HEK293T (cell line): ENCODE measurements at regions not wholly inside any gene's neighbourhood (a gene's known extent, or its start where the extent isn't known, plus 50 kb on each side); places are given as distances from the start of the nearest gene placed in this dataset.

Experiments
- CTCF ChIA-PET: fragments of 350-600 bp; formaldehyde crosslinking; extraction: SDS; loops from one replicate; lab custom pipeline; 2021; ENCODE audit warnings: antibody characterized with exemption, inconsistent platforms; lab: Yijun Ruan, JAX
- POLR2A ChIA-PET: fragments of 350-600 bp; formaldehyde crosslinking; extraction: SDS; loops from one replicate; lab custom pipeline; 2020; ENCODE audit warnings: antibody characterized with exemption, inconsistent platforms; lab: Yijun Ruan, JAX
- DNase-seq: peaks from one replicate; pipeline ENCODE4 v3.0.0; 2012; ENCODE audit warnings: mixed read lengths; ENCODE audit errors: extremely low spot score
- ARNT ChIP-seq: fragments of 450-650 bp; IDR thresholded peaks from 2 replicates; pipeline ENCODE4 v1.6.1; 2017; ENCODE audit warnings: mild to moderate bottlenecking
- BHLHE40 ChIP-seq: fragments of 450-650 bp; IDR thresholded peaks from 2 replicates; pipeline ENCODE4 v1.6.1; 2016; ENCODE audit warnings: mild to moderate bottlenecking, moderate library complexity, borderline replicate concordance
- CTBP1 ChIP-seq: fragments of 450-650 bp; IDR thresholded peaks from 2 replicates; pipeline ENCODE4 v1.6.1; 2016; ENCODE audit warnings: borderline replicate concordance
- ELF4 ChIP-seq: fragments of 450-650 bp; IDR thresholded peaks from 2 replicates; pipeline ENCODE4 v1.6.1; 2017; ENCODE audit warnings: antibody characterized with exemption
- FOXA1 ChIP-seq: fragments of 450-650 bp; IDR thresholded peaks from 2 replicates; pipeline ENCODE4 v1.6.1; 2016; ENCODE audit warnings: mild to moderate bottlenecking
- FOXK2 ChIP-seq: fragments of 450-650 bp; IDR thresholded peaks from 2 replicates; pipeline ENCODE4 v1.6.1; 2016; ENCODE audit warnings: mild to moderate bottlenecking
- FOXM1 ChIP-seq: fragments of 450-650 bp; IDR thresholded peaks from 2 replicates; pipeline ENCODE4 v1.6.1; 2017; ENCODE audit warnings: mild to moderate bottlenecking, borderline replicate concordance
- HDGF ChIP-seq: fragments of 450-650 bp; IDR thresholded peaks from 2 replicates; pipeline ENCODE4 v1.6.1; 2017; ENCODE audit warnings: antibody characterized with exemption, borderline replicate concordance
- L3MBTL2 ChIP-seq: fragments of 450-650 bp; conservative IDR thresholded peaks from 2 replicates; pipeline ENCODE4 v1.6.1; 2016; ENCODE audit warnings: mild to moderate bottlenecking
- LEF1 ChIP-seq: fragments of 450-650 bp; IDR thresholded peaks from 2 replicates; pipeline ENCODE4 v1.6.1; 2017; ENCODE audit warnings: mild to moderate bottlenecking, borderline replicate concordance
- NFRKB ChIP-seq: fragments of 450-650 bp; IDR thresholded peaks from 2 replicates; pipeline ENCODE4 v1.6.1; 2016; ENCODE audit warnings: mild to moderate bottlenecking, moderate library complexity
- SP1 ChIP-seq: fragments of 450-650 bp; IDR thresholded peaks from 2 replicates; pipeline ENCODE4 v1.6.1; 2017
- SUZ12 ChIP-seq: fragments of 450-650 bp; IDR thresholded peaks from 2 replicates; pipeline ENCODE4 v1.6.1; 2016; ENCODE audit warnings: mild to moderate bottlenecking
- TARDBP ChIP-seq: fragments of 450-650 bp; IDR thresholded peaks from 2 replicates; pipeline ENCODE4 v1.6.1; 2016
- ZNF384 ChIP-seq: fragments of 450-650 bp; IDR thresholded peaks from 2 replicates; pipeline ENCODE4 v1.6.1; 2016
- TF ChIP-seq, protein P1 (sequence below): fragments of 450-650 bp; IDR thresholded peaks from 2 replicates; pipeline ENCODE4 v1.6.1; 2016

DNA sequence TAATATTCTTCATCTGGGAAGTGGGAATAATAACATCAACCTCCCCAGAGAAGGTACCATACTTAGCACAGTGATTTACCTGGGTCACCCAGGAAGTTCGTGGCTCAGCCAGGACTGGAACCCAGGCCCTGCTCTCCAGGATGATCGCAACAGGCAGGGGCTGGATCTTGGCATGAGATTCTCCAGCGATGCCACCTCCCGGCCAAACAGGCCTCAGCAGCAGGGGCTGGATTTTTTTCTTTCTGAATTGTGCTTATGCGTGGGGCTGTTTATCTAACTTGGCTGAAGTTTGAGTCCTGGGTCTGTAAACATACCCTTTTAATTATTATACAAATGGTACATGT, 129.5 kb upstream of the PTPN1 start:
- no peak for TF ChIP-seq ELF4
- no peak for TF ChIP-seq L3MBTL2
- TF ChIP-seq SUZ12, result no peak
- TF ChIP-seq HDGF, result no peak
- TF ChIP-seq, protein P1, sequence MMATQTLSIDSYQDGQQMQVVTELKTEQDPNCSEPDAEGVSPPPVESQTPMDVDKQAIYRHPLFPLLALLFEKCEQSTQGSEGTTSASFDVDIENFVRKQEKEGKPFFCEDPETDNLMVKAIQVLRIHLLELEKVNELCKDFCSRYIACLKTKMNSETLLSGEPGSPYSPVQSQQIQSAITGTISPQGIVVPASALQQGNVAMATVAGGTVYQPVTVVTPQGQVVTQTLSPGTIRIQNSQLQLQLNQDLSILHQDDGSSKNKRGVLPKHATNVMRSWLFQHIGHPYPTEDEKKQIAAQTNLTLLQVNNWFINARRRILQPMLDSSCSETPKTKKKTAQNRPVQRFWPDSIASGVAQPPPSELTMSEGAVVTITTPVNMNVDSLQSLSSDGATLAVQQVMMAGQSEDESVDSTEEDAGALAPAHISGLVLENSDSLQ, result no peak
- TF ChIP-seq FOXA1, result no peak
- DNase-seq, result peak; percentile 28
- ChIA-PET CTCF (no interaction called here), POLR2A (no interaction called here)

DNA sequence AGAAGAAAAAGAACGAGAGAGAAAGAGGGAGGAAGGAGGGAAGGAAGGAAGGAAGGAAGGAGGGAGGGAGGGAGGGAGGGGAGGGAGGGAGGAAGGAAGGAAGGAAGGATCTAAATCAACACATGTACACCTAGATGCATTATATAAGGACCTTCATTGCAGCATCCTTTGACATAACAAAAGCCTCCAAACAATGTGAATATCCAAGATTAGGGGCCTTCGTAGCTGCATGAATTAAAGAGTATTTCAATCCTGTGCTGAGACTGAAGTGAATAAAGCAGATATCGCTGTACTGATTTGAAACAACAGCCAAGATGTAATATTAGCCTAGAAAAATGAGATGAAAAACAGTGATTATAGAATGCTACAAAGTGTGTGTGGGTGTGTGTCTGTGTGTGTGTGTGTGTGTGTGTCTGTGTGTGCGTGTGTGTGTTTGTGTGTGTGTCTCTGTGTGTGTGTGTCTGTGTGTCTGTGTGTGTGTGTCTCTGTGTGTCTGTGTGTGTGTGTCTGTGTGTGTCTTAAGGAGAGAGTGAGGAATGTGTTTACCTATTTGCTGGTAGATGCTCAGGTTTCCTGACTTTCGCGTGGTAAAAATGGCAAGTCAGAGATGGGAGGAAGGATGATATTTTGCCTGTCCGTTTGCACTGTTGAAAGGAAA, 129.0 kb upstream of the PTPN1 start:
- ChIA-PET CTCF (no interaction called here), POLR2A (no interaction called here)
- TF ChIP-seq FOXM1, result no peak
- TF ChIP-seq HDGF, result no peak
- TF ChIP-seq ZNF384, result no peak
- TF ChIP-seq, protein P1, result no peak
- TF ChIP-seq SUZ12, result no peak
- no peak for TF ChIP-seq ARNT
- DNase-seq, result no peak

DNA sequence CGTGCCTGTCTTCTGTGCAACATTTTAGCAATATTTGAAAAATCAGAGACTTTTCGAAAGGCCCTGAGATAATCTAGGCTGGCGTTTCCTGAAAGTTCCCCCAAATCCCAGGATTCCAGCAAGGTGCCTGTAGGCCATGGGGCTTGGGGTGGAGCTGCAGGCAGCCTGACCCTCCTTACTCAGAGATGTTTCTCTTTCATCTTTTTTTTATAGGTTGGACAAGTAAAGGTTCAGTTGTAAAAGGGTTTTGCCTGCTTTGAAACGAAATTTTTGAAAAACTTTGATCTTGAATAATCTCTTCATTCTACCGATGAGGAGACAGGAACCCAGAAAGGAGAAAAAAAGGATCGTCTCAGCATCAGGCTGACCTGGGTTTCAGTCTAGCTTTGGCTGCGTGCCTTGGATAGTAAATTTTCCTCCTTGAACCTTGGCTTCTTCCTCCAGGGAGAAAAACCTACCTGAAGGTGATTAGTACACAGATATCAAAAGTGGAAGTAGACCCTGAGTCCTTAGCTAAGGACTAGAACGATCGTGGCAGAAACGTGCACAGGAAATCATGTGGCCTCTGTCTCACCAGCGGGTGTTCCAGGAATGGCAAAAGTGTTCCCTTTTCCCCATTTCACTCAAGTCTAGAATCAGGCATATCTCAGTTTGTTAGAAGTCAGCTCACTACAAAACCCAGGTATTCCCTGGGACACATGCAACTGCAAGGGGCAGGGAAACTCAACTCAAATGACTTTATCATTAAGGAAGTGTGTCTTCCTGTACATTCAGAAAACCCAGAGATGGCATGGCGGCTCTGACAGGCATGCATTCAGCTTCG, 128.2 kb upstream of the PTPN1 start:
- no peak for DNase-seq
- ChIA-PET POLR2A (no interaction called here), CTCF (no interaction called here)
- TF ChIP-seq ELF4, result no peak
- TF ChIP-seq FOXM1, result no peak
- TF ChIP-seq NFRKB, result no peak
- no peak for TF ChIP-seq SUZ12
- TF ChIP-seq L3MBTL2, result no peak
- TF ChIP-seq SP1, result no peak
- no peak for TF ChIP-seq TARDBP
- TF ChIP-seq CTBP1, result no peak
- no peak for TF ChIP-seq FOXK2
- TF ChIP-seq BHLHE40, result no peak
- no peak for TF ChIP-seq ZNF384
- no peak for TF ChIP-seq ARNT
- TF ChIP-seq, protein P1, result no peak
- TF ChIP-seq FOXA1, result no peak
- no peak for TF ChIP-seq HDGF
- TF ChIP-seq LEF1, result no peak

DNA sequence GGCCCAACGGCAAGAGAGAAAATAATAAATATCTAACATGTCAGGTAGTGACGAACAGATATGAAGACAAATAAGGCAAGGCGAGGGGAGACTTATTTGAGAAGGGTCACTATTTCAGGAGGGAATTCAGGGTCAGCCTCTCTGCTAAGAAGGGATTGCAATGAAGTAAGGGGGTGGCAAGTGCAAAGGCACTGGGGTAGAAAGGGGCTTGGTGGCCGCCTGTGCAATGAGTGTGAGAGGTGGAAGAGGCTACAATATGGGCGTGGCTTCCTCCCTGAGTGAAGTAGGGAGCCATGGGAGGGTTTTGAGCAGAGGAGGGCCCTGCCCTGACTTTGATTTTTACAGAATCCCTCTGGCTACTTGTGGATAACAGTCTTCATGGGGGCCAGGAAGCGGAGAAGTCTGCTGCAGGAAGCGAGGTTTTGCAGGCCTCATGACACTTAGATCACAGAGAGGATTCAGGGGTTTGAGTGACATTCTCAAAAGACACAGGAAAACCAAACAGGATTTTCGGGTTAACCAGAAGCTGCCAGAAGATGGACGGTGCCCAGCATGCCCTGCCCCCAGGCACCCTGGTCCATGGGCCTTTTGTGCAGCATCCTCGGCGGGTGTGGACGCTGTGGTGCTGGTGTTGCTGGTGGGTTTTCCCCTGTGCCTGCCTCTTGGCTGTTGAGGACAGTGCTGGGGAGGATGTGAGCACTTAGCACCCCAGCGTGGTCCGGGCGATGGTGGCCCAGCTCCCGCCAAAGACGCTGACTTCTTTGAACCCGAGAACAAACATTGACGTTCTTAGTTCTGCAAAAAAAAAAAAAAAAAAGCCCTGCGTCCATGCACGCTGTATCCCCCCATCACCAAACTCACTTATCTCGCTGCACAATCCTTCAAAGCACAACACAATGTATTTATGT, 124.2 kb upstream of the PTPN1 start:
- POLR2A ChIA-PET, result no interaction called here
- no peak for DNase-seq
- TF ChIP-seq L3MBTL2 (no peak), ELF4 (no peak), FOXM1 (no peak), ZNF384 (no peak), SUZ12 (no peak), LEF1 (no peak), CTBP1 (no peak), SP1 (no peak)
- TF ChIP-seq, protein P1, result no peak
- CTCF ChIA-PET, result no interaction called here

DNA sequence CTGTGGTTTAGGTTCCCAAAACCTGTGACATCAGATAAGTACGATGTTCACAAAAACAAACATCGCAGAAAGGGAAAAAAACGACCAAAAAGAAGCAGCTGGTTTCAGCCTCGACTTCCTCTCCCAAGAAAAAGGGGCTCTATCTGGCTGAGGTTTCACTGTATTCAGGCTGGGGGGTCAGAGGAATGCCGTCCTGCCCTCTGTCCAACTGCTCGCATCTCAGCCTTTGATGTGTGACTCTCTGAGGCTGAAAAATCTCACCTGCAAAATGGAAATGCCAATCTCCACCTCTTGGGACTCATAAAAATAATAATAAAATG, 123.6 kb upstream of the PTPN1 start:
- ChIA-PET CTCF (no interaction called here), POLR2A (no interaction called here)
- DNase-seq, result no peak
- TF ChIP-seq BHLHE40, result no peak
- no peak for TF ChIP-seq L3MBTL2
- no peak for TF ChIP-seq LEF1
- no peak for TF ChIP-seq NFRKB
- TF ChIP-seq SP1, result no peak
- no peak for TF ChIP-seq FOXK2
- TF ChIP-seq FOXM1, result no peak
- TF ChIP-seq ARNT, result no peak
